HepG2 (cell line): ENCODE measurements at regions not wholly inside any gene's neighbourhood (a gene's known extent, or its start where the extent isn't known, plus 50 kb on each side); places are given as distances from the start of the nearest gene placed in this dataset.

ENCODE experiments used
- MLX ChIP-seq: IDR thresholded peaks from 2 replicates; pipeline ENCODE4 v1.6.1; 2016
- POLR2AphosphoS5 ChIP-seq: IDR thresholded peaks from 2 replicates; pipeline ENCODE4 v1.6.1; 2012; ENCODE audit warnings: low read depth, low read length
- RAD51 ChIP-seq: fragments of 450-650 bp; IDR thresholded peaks from 2 replicates; pipeline ENCODE4 v1.6.1; 2016; ENCODE audit warnings: borderline replicate concordance
- ZBTB40 ChIP-seq, 2 experiments: fragments of 450-650 bp in 1 of 2; sonication (generic) in 1 of 2; formaldehyde crosslinking in 1 of 2; IDR thresholded peaks; 2 replicates each; pipeline versions ENCODE4 v1.6.1 to v1.8.0; 2016 to 2022; ENCODE audit warnings: antibody characterized with exemption in 1 of 2, mild to moderate bottlenecking in 1 of 2, missing genetic modification reagents in 1 of 2
- ZFYVE20 ChIP-seq: sonication (generic); formaldehyde crosslinking; IDR thresholded peaks from 2 replicates; pipeline ENCODE4 v1.8.0; 2023; ENCODE audit warnings: low read depth, mild to moderate bottlenecking, moderate library complexity, missing genetic modification reagents, borderline replicate concordance
- ZNF253 ChIP-seq: sonication (generic); formaldehyde crosslinking; IDR thresholded peaks from 2 replicates; pipeline ENCODE4 v1.8.0; 2022; ENCODE audit warnings: mild to moderate bottlenecking, missing genetic modification reagents, borderline replicate concordance
- ZNF720 ChIP-seq: sonication (generic); formaldehyde crosslinking; IDR thresholded peaks from 2 replicates; pipeline ENCODE4 v1.4.0; 2020; ENCODE audit warnings: missing genetic modification reagents
- TF ChIP-seq, protein P1 (sequence below): sonication (generic); formaldehyde crosslinking; IDR thresholded peaks from 2 replicates; pipeline ENCODE4 v1.8.1; 2023; ENCODE audit warnings: missing genetic modification reagents, inconsistent platforms, borderline replicate concordance
- TF ChIP-seq, protein P2 (sequence below): sonication (generic); formaldehyde crosslinking; IDR thresholded peaks from 2 replicates; pipeline ENCODE4 v1.5.0; 2020; ENCODE audit warnings: mild to moderate bottlenecking, missing genetic modification reagents, moderate library complexity
- TF ChIP-seq, protein P3 (sequence below): sonication (generic); formaldehyde crosslinking; IDR thresholded peaks from 2 replicates; pipeline ENCODE4 v1.4.0; 2020; ENCODE audit warnings: missing genetic modification reagents

- TF ChIP-seq, protein P1, sequence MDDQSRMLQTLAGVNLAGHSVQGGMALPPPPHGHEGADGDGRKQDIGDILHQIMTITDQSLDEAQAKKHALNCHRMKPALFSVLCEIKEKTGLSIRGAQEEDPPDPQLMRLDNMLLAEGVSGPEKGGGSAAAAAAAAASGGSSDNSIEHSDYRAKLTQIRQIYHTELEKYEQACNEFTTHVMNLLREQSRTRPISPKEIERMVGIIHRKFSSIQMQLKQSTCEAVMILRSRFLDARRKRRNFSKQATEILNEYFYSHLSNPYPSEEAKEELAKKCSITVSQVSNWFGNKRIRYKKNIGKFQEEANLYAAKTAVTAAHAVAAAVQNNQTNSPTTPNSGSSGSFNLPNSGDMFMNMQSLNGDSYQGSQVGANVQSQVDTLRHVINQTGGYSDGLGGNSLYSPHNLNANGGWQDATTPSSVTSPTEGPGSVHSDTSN (CRISPR knock-in tag): no peak
- no peak for TF ChIP-seq ZNF720 (CRISPR knock-in tag)
- TF ChIP-seq ZFYVE20 (CRISPR knock-in tag): no peak
- TF ChIP-seq RAD51: no peak
- TF ChIP-seq ZNF253: no peak
- TF ChIP-seq, protein P2, sequence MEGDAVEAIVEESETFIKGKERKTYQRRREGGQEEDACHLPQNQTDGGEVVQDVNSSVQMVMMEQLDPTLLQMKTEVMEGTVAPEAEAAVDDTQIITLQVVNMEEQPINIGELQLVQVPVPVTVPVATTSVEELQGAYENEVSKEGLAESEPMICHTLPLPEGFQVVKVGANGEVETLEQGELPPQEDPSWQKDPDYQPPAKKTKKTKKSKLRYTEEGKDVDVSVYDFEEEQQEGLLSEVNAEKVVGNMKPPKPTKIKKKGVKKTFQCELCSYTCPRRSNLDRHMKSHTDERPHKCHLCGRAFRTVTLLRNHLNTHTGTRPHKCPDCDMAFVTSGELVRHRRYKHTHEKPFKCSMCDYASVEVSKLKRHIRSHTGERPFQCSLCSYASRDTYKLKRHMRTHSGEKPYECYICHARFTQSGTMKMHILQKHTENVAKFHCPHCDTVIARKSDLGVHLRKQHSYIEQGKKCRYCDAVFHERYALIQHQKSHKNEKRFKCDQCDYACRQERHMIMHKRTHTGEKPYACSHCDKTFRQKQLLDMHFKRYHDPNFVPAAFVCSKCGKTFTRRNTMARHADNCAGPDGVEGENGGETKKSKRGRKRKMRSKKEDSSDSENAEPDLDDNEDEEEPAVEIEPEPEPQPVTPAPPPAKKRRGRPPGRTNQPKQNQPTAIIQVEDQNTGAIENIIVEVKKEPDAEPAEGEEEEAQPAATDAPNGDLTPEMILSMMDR (CRISPR knock-in tag): no peak
- no peak for TF ChIP-seq ZBTB40 (IDR thresholded peaks at IDR 0.05)
- no peak for TF ChIP-seq ZBTB40 (CRISPR knock-in tag; IDR thresholded peaks at IDR 0.05)
- TF ChIP-seq MLX (CRISPR knock-in tag): no peak
- TF ChIP-seq, protein P3, sequence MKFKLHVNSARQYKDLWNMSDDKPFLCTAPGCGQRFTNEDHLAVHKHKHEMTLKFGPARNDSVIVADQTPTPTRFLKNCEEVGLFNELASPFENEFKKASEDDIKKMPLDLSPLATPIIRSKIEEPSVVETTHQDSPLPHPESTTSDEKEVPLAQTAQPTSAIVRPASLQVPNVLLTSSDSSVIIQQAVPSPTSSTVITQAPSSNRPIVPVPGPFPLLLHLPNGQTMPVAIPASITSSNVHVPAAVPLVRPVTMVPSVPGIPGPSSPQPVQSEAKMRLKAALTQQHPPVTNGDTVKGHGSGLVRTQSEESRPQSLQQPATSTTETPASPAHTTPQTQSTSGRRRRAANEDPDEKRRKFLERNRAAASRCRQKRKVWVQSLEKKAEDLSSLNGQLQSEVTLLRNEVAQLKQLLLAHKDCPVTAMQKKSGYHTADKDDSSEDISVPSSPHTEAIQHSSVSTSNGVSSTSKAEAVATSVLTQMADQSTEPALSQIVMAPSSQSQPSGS (CRISPR knock-in tag): no peak
- no peak for TF ChIP-seq POLR2AphosphoS5
These were observed 127.8 kb downstream of the BCOR start for GRCh38 chrX:39969819-39970504.
